Right atrium auricular region (tissue), 2 donors: ENCODE measurements at regions not wholly inside any gene's neighbourhood (a gene's known extent, or its start where the extent isn't known, plus 50 kb on each side); places are given as distances from the start of the nearest gene placed in this dataset.
A peak's percentile ranks its signal among the peaks of the same experiment; 100 is the strongest.
"Not testable (repeated sequence)": the region's sequence is repeated elsewhere in the genome, so short reads cannot be mapped to it uniquely, and the experiment has no call there.

Experiments
- DNase-seq: peaks from one replicate; pipeline ENCODE4 v3.0.0-alpha.2; 2019; ENCODE audit warnings: low spot score
- H3K27ac ChIP-seq, 2 donors: fragments of 200-600 bp; sonication (generic); 1 replicate in 1 of 2; 2 replicates in 1 of 2; pipeline ENCODE4 v1.5.1; 2016 to 2019
- H3K27me3 ChIP-seq, 2 donors: fragments of 200-600 bp; sonication (generic); one replicate each; pipeline versions ENCODE4 v1.5.1 to v1.6.0; 2017 to 2019
- H3K36me3 ChIP-seq: fragments of 200-600 bp; sonication (generic); one replicate; pipeline ENCODE4 v1.5.1; 2016
- H3K4me1 ChIP-seq, 2 donors: fragments of 200-600 bp; sonication (generic); one replicate each; pipeline versions ENCODE4 v1.5.1 to v1.6.0; 2017 to 2019
- H3K4me3 ChIP-seq, 2 donors: fragments of 200-600 bp; sonication (generic); 1 replicate in 1 of 2; 2 replicates in 1 of 2; pipeline ENCODE4 v1.5.1; 2017 to 2019; ENCODE audit warnings: mild to moderate bottlenecking in 1 of 2, moderate library complexity in 1 of 2
- H3K9me3 ChIP-seq, 2 donors: fragments of 200-600 bp; sonication (generic); one replicate each; pipeline ENCODE4 v1.5.1; 2019
- TF ChIP-seq, protein P1 (sequence below), 2 donors: fragments of 200-600 bp; sonication (generic); IDR thresholded peaks; one replicate each; pipeline ENCODE4 v1.5.1; 2019; ENCODE audit warnings: antibody characterized with exemption in 2 of 2

DNA sequence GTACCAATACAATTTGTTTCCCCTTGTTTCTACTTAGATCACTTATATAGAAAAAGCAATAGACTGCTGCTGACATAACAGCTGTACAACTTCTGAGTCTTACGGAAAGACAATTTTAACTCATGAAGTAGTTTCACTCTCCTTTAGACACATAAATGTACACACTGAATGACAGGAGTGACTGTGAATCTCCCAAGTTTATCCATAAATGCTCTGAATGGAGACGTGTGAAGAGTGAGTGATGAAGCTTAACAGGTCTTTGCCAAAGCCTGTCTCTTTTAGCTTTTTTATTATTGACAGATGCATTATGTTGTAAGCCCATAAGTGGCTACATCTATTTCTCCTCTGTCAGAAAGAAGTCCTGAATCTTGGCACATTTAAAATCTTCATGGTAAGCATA, 265.9 kb downstream of the TRIM36 start:
- H3K4me3 ChIP-seq, result no peak overlapping the region
- no peaks in the 10 kb centered on the region for H3K9me3 ChIP-seq
- H3K27ac ChIP-seq, result no peak overlapping the region
- no peaks in the 10 kb centered on the region for H3K27me3 ChIP-seq
- H3K4me1 ChIP-seq, result no peaks in the 10 kb centered on the region
- no peaks in the 10 kb centered on the region for H3K36me3 ChIP-seq
- DNase-seq, result no peak
- TF ChIP-seq, protein P1, sequence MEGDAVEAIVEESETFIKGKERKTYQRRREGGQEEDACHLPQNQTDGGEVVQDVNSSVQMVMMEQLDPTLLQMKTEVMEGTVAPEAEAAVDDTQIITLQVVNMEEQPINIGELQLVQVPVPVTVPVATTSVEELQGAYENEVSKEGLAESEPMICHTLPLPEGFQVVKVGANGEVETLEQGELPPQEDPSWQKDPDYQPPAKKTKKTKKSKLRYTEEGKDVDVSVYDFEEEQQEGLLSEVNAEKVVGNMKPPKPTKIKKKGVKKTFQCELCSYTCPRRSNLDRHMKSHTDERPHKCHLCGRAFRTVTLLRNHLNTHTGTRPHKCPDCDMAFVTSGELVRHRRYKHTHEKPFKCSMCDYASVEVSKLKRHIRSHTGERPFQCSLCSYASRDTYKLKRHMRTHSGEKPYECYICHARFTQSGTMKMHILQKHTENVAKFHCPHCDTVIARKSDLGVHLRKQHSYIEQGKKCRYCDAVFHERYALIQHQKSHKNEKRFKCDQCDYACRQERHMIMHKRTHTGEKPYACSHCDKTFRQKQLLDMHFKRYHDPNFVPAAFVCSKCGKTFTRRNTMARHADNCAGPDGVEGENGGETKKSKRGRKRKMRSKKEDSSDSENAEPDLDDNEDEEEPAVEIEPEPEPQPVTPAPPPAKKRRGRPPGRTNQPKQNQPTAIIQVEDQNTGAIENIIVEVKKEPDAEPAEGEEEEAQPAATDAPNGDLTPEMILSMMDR (IDR thresholded peaks at IDR 0.05), result no peak

DNA sequence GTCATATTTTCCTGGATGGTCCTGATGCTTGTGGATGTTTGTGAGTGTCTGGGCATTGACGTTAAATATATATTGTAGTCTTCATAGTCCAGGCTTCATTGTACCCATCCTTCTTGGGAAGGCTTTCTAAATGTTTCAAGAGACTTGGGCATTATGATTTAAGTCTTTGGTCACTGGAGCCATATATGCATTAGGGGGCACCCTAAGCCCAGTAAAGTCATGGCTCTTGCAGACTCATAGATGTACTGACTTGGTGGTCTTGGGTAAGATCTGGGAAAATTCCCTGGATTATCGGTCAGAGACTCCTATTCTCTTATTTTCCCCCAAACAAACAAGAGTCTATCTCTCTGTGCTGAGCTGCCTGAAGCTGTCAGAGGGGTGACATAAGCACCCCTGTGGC, 271.1 kb downstream of the TRIM36 start:
- Histone ChIP-seq H3K4me1 (no peaks in the 10 kb centered on the region), H3K27ac (no peak overlapping the region), H3K9me3 (no peaks in the 10 kb centered on the region), H3K36me3 (no peaks in the 10 kb centered on the region), H3K4me3 (no peak overlapping the region), H3K27me3 (no peaks in the 10 kb centered on the region)
- DNase-seq, result no peak
- TF ChIP-seq, protein P1 (IDR thresholded peaks at IDR 0.05), result no peak

DNA sequence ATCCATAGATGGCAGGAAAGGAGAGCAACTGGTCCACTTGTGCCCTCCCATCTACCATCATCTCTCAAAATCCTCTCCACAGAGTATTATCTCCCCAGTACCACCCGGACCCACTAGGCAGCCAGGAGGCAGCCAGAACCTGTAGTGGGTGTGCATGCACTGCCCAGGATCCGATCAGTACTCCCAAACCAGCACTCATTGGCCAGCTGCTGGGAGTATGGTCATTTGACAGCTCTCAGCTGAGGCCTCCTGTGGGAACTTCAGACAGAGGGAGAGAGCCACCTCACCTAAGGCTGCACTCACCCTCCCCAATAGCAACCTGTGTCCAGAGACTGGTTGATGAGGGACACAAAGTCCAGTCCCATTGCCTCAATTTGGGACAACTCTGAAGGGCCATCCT, 286.0 kb downstream of the TRIM36 start:
- H3K27ac ChIP-seq, result no peak overlapping the region
- H3K4me1 ChIP-seq, result no peaks in the 10 kb centered on the region
- TF ChIP-seq, protein P1 (IDR thresholded peaks at IDR 0.05), result no peak
- no peaks in the 10 kb centered on the region for H3K27me3 ChIP-seq
- H3K4me3 ChIP-seq, result no peak overlapping the region
- DNase-seq, result no peak
- H3K9me3 ChIP-seq, result no peaks in the 10 kb centered on the region
- H3K36me3 ChIP-seq, result no peaks in the 10 kb centered on the region

DNA sequence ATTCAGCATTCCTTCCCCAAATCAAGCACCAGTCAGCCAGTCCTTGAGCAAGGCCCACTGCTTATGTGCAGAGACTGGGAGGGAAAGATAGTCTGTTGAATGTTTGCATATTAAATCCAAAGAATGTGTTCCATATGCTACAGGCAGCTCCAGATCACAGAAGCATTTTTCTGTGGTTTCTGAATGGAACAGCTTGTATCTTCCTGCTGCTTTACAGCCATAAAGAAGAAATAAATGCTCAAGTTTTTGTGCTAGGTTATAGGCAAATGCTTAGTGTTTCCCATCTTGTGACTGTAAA, 310.3 kb downstream of the TRIM36 start:
- Histone ChIP-seq H3K27ac (no peak overlapping the region), H3K36me3 (no peaks in the 10 kb centered on the region), H3K4me3 (no peak overlapping the region), H3K27me3 (no peaks in the 10 kb centered on the region), H3K9me3 (no peaks in the 10 kb centered on the region), H3K4me1 (no peaks in the 10 kb centered on the region)
- TF ChIP-seq, protein P1 (IDR thresholded peaks at IDR 0.05), result no peak
- DNase-seq, result no peak

DNA sequence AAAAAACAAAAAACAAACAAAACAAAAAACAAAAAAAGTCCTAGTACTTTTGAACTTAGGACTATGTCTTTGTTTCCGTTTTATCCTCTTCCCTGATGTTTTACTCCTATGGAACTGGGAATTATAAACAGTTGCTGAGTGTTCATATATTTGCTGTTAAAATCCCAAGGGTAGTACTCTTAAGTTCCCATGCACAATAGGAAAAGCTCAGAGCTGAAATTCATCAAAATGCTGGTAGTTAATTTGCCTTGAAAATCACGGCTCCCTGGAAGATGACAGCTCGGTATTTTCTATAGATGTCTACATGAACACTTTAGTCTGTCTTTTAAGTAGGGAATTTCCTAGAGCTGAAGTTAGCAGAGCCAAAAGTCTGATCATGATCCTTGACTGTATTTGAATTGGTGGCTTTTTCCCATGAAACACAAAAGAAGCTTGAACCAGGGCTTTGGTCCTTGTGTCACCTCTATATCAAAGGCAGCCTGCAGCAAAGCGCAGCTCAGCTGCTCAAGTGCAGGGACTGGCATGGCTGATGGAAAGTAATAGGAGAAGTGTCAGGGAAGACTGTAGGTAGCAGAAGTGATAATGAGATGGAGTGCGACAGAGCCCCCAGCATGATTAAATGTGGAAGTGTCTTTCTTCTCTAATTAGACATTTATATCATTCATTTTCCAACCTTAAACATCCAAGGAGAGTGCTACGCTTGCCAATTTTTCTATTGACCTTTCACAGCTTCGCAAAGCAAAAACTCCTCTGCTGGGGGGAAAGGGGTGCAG, 310.9 kb downstream of the TRIM36 start:
- Histone ChIP-seq H3K27ac (no peak overlapping the region), H3K27me3 (no peaks in the 10 kb centered on the region), H3K9me3 (no peaks in the 10 kb centered on the region), H3K36me3 (no peaks in the 10 kb centered on the region), H3K4me1 (no peaks in the 10 kb centered on the region), H3K4me3 (no peak overlapping the region)
- TF ChIP-seq, protein P1 (IDR thresholded peaks at IDR 0.05), result no peak
- DNase-seq, result no peak

DNA sequence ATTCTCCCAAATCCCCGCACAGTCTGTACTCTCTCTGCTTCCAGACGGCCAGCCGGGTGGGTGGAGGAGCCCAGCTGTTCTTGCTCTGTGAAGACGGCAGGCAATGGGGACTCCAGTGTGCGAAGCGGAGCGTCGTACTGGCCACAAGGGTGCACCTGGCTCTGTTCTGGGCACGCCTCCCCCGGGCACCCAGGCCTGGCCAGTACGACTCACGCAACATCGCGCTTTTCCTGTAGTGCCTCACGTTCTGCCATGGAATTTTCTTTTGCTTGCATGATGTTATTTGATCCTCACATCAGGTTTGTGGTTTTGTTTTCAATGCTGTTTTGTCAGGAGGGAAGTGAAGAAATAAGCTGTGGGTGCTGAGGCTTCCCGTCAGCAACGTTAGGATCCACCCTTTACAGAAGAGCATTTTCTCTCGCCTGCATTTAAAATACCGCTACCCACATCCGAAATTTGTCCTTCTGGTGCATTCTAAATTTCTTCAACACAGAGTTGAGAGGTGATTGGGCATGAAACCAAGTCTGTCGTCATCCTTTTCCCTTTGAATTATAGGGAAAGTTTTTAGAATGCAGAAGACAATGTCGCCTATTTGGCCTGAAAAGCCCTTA, 311.7 kb downstream of the TRIM36 start:
- no peak overlapping the region for H3K27ac ChIP-seq
- no peaks in the 10 kb centered on the region for H3K4me1 ChIP-seq
- TF ChIP-seq, protein P1 (IDR thresholded peaks at IDR 0.05), result no peak
- H3K36me3 ChIP-seq, result no peaks in the 10 kb centered on the region
- no peak overlapping the region for H3K4me3 ChIP-seq
- peak; percentile 61 for DNase-seq
- H3K9me3 ChIP-seq, result peaks cover 0 to 3% of the 10 kb centered on the region in 2 donors
- no peaks in the 10 kb centered on the region for H3K27me3 ChIP-seq

DNA sequence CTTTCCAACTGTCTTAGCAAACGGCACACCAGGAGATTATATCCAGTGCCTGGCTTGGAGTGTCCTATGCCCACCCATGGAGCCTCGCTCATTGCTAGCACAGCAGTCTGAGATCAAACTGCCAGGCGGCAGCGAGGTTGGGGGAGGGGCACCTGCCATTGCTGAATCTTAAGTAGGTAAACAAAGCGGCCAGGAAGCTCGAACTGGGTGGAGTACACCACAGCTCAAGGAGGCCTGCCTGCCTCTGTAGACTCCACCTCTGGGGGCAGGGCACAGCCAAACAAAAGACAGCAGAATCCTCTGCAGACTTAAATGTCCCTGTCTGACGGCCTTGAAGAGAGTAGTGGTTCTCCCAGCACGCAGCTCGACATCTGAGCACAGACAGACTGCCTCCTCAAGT, 325.0 kb downstream of the TRIM36 start:
- H3K27me3 ChIP-seq, DNase-seq, H3K4me1 ChIP-seq, H3K4me3 ChIP-seq, H3K9me3 ChIP-seq, H3K27ac ChIP-seq, H3K36me3 ChIP-seq: not testable (repeated sequence)
